ENCODE measurements at regions not wholly inside any gene's neighbourhood (a gene's known extent, or its start where the extent isn't known, plus 50 kb on each side); places are given as distances from the start of the nearest gene placed in this dataset.

DNA sequence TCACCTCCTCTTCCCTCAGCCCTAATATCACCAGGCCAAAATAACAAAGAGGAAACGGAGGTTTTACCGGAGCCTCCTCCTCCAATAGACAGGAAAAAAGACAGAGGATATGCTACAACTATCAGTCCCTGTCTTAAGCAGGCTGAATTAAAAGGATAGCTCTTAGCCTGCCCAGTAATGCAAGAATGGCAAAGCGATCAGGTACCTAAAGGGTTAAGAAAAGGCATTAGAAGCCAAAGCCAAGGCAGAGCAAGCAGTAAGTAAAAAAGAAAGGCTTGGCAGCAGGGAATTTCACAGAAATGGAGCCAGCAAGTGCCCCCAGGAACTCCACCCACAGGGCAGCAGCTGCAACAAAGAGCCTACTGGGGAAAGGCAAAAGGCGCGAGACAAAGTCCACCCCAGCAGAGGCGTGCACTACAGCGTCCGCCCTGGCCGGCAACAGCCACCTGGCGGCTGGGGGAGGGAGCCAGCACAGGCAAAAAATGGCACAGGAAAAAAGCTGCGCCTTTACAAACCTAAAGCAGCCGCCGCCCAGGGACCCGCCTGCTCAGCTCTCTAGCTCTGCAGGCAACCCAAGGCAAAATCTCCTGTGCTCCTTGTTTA, 220.6 kb upstream of the ZC4H2 start:
- TF ChIP-seq, protein P1, sequence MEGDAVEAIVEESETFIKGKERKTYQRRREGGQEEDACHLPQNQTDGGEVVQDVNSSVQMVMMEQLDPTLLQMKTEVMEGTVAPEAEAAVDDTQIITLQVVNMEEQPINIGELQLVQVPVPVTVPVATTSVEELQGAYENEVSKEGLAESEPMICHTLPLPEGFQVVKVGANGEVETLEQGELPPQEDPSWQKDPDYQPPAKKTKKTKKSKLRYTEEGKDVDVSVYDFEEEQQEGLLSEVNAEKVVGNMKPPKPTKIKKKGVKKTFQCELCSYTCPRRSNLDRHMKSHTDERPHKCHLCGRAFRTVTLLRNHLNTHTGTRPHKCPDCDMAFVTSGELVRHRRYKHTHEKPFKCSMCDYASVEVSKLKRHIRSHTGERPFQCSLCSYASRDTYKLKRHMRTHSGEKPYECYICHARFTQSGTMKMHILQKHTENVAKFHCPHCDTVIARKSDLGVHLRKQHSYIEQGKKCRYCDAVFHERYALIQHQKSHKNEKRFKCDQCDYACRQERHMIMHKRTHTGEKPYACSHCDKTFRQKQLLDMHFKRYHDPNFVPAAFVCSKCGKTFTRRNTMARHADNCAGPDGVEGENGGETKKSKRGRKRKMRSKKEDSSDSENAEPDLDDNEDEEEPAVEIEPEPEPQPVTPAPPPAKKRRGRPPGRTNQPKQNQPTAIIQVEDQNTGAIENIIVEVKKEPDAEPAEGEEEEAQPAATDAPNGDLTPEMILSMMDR (IDR thresholded peaks at IDR 0.05 in 4 of 5, conservative IDR thresholded peaks at IDR 0.05 in 1 of 5): no peak
- TF ChIP-seq POLR2A (IDR thresholded peaks at IDR 0.05): no peak

Measured in gastrocnemius medialis (tissue), 4 donors.